GM06990 (cell line): ENCODE measurements at regions not wholly inside any gene's neighbourhood (a gene's known extent, or its start where the extent isn't known, plus 50 kb on each side); places are given as distances from the start of the nearest gene placed in this dataset.
"Not testable (repeated sequence)": the region's sequence is repeated elsewhere in the genome, so short reads cannot be mapped to it uniquely, and the experiment has no call there.

Experiments
- DNase-seq: peaks from one replicate; pipeline ENCODE4 v3.0.0-alpha.2; 2011; ENCODE audit not compliant: insufficient read length; ENCODE audit errors: extremely low read depth
- H3K27me3 ChIP-seq: replicated peaks from 2 replicates; pipeline ENCODE4 v1.6.0; 2011; ENCODE audit warnings: low read length; ENCODE audit not compliant: control insufficient read depth, insufficient read depth
- H3K36me3 ChIP-seq: 2 replicates; pipeline ENCODE4 v1.5.1; 2011; ENCODE audit warnings: low read length; ENCODE audit not compliant: control insufficient read depth, insufficient read depth
- H3K4me3 ChIP-seq: replicated peaks from 2 replicates; pipeline ENCODE4 v1.5.1; 2011; ENCODE audit warnings: low read depth, mild to moderate bottlenecking, control low read depth, low read length
- TF ChIP-seq, protein P1 (sequence below): IDR thresholded peaks from 2 replicates; pipeline ENCODE4 v1.5.1; 2011; ENCODE audit warnings: low read length, control low read depth, mild to moderate bottlenecking, inconsistent platforms; ENCODE audit not compliant: insufficient read depth, poor library complexity, severe bottlenecking

- Histone ChIP-seq H3K36me3 (no peaks in the 10 kb centered on the region), H3K4me3 (no peak overlapping the region), H3K27me3 (no peaks in the 10 kb centered on the region)
- TF ChIP-seq, protein P1, sequence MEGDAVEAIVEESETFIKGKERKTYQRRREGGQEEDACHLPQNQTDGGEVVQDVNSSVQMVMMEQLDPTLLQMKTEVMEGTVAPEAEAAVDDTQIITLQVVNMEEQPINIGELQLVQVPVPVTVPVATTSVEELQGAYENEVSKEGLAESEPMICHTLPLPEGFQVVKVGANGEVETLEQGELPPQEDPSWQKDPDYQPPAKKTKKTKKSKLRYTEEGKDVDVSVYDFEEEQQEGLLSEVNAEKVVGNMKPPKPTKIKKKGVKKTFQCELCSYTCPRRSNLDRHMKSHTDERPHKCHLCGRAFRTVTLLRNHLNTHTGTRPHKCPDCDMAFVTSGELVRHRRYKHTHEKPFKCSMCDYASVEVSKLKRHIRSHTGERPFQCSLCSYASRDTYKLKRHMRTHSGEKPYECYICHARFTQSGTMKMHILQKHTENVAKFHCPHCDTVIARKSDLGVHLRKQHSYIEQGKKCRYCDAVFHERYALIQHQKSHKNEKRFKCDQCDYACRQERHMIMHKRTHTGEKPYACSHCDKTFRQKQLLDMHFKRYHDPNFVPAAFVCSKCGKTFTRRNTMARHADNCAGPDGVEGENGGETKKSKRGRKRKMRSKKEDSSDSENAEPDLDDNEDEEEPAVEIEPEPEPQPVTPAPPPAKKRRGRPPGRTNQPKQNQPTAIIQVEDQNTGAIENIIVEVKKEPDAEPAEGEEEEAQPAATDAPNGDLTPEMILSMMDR, result no peak
- DNase-seq, result no peak
Measured at GRCh38 chr2:210768329-210768910, 212.0 kb downstream of the CPS1 start.

DNA sequence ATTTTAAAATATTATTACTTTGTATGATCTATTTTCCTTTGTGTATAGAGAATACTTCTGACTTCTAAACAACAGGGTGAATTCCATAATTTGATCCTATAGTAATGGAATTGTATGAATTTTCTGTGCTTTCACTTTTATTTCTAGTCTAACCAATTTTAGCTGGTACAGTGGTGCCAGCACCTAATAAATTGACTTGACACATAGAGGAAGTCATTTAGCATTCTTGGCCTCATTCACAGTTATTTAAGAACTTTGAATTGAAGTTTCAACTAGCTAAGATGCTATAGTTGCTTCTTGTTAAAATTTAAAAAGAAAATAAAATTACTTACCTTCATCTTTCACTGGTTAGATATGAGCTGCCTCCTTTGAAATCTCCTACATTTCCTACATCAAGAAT lies 220.4 kb downstream of the CPS1 start:
- TF ChIP-seq, protein P1, result no peak
- H3K36me3 ChIP-seq, result no peaks in the 10 kb centered on the region
- no peak overlapping the region for H3K4me3 ChIP-seq
- H3K27me3 ChIP-seq, result no peaks in the 10 kb centered on the region
- DNase-seq, result no peak

DNA sequence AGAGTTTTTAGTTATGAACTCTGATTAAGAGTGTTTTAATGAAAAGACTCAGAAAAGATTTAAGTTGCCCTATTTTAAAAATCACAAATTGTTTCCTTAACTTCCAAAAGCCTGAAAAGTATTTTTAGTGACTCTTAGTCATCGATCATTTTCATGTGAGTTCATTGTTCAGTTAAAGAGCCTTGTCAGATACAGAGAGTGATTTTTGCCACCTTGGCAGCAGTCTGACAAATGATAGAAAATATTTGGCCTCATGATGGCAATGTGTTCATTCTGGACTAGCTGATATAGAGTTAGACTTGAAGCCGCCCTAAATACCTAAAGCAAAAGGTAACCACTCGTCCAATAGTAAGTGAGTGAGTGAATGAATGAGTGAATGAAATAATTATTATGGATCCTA lies 225.8 kb downstream of the CPS1 start:
- Histone ChIP-seq H3K4me3 (no peak overlapping the region), H3K27me3 (no peaks in the 10 kb centered on the region), H3K36me3 (no peaks in the 10 kb centered on the region)
- DNase-seq, result no peak
- TF ChIP-seq, protein P1, result no peak

DNA sequence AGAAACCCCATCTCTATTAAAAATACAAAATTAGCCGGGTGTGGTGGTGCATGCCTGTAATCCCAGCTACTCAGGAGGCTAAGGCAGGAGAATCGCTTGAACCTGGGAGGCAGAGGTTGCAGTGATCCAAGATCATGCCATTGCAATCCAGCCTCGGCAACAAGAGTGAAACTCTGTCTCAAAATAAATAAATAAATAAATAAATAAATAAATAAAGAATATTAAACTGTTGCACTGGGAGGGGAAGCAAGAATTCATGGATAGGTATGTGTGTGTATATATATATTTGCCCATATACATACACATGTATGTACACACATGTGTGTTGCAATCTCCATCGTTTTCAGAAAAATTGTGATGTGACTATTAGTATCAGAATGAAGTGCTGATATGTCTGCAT lies 231.4 kb downstream of the CPS1 start:
- H3K27me3 ChIP-seq, H3K4me3 ChIP-seq, H3K36me3 ChIP-seq, DNase-seq: not testable (repeated sequence)

DNA sequence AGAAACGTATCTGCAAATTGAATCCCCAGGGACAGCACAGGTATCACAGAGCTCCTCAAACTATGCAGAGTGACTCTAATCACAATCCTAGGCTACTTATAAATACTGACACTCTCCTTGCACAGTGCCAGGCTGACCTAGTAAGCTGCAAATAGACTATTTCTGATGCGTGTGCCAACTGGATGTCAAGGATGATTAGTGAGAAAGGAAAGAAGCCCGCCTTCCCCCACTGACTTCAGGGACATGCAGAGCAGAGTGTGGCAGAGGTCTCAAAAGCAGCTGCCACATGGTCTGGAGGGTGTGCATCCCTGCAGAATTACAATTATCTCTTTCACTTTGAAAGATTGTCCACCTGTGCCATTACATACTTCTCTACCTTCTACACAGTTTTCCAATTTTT lies 235.6 kb downstream of the CPS1 start:
- DNase-seq, result no peak
- Histone ChIP-seq H3K36me3 (no peaks in the 10 kb centered on the region), H3K4me3 (no peak overlapping the region), H3K27me3 (no peaks in the 10 kb centered on the region)
- TF ChIP-seq, protein P1, result no peak

DNA sequence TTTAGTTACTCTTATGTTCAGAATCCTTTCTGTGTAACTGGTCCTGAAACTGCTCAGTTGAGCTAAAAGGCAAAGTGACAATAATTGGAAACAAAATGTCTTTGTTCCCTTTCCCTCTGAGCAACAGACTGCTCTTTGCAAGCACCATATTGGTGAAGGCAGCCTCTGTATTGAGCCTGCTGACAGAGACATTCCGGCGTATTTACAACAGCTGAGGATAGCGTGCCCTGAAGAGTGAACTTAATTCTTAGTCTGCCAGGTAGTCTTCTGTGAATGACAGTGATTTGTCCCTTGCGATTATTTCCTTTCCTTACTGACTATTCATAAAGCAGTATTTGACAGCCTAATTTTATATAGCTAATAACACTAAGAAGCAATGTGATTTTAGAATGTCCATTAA lies 239.1 kb downstream of the CPS1 start:
- Histone ChIP-seq H3K27me3 (no peaks in the 10 kb centered on the region), H3K36me3 (no peaks in the 10 kb centered on the region), H3K4me3 (no peak overlapping the region)
- no peak for DNase-seq
- TF ChIP-seq, protein P1, result no peak
